GM23248 (cell line): ENCODE measurements at regions not wholly inside any gene's neighbourhood (a gene's known extent, or its start where the extent isn't known, plus 50 kb on each side); places are given as distances from the start of the nearest gene placed in this dataset.
"Not testable (repeated sequence)": the region's sequence is repeated elsewhere in the genome, so short reads cannot be mapped to it uniquely, and the experiment has no call there.

Experiments used
- DNase-seq: peaks from one replicate; pipeline ENCODE4 v3.0.0-alpha.2; 2015
- H2AFZ ChIP-seq: fragments of 200-600 bp; sonication (generic); 2 replicates; pipeline ENCODE4 v1.6.1; 2016; ENCODE audit warnings: antibody characterized with exemption
- H3F3A ChIP-seq: fragments of 200-600 bp; sonication (generic); 2 replicates; pipeline ENCODE4 v1.6.1; 2016; ENCODE audit warnings: mild to moderate bottlenecking, antibody characterized with exemption, mixed run types; ENCODE audit not compliant: insufficient read depth
- H3K27ac ChIP-seq: fragments of 200-600 bp; sonication (generic); 2 replicates; pipeline ENCODE4 v1.5.1; 2016; ENCODE audit warnings: mild to moderate bottlenecking
- H3K27me3 ChIP-seq: fragments of 200-600 bp; sonication (generic); replicated peaks from 2 replicates; pipeline ENCODE4 v1.6.1; 2016; ENCODE audit warnings: mild to moderate bottlenecking; ENCODE audit not compliant: insufficient read depth
- H3K36me3 ChIP-seq: fragments of 200-600 bp; sonication (generic); 2 replicates; pipeline ENCODE4 v1.6.1; 2016; ENCODE audit warnings: low read depth, mild to moderate bottlenecking
- H3K4me1 ChIP-seq: fragments of 200-600 bp; sonication (generic); 2 replicates; pipeline ENCODE4 v1.6.1; 2016; ENCODE audit warnings: mild to moderate bottlenecking; ENCODE audit not compliant: insufficient read depth
- H3K4me2 ChIP-seq: fragments of 200-600 bp; sonication (generic); one replicate; pipeline ENCODE4 v1.6.1; 2016; ENCODE audit warnings: mild to moderate bottlenecking; ENCODE audit not compliant: unreplicated experiment
- H3K4me3 ChIP-seq: fragments of 200-600 bp; sonication (generic); 2 replicates; pipeline ENCODE4 v1.5.1; 2016; ENCODE audit warnings: mild to moderate bottlenecking
- H3K79me2 ChIP-seq: fragments of 200-600 bp; sonication (generic); 2 replicates; pipeline ENCODE4 v1.6.1; 2016; ENCODE audit warnings: mild to moderate bottlenecking; ENCODE audit not compliant: insufficient read depth
- H3K9ac ChIP-seq: fragments of 200-600 bp; sonication (generic); 2 replicates; pipeline ENCODE4 v1.6.1; 2016; ENCODE audit warnings: mild to moderate bottlenecking
- H3K9me2 ChIP-seq: fragments of 200-600 bp; sonication (generic); 2 replicates; pipeline ENCODE4 v1.6.1; 2016; ENCODE audit warnings: mixed run types, mild to moderate bottlenecking, moderate library complexity; ENCODE audit not compliant: insufficient read depth
- H3K9me3 ChIP-seq: fragments of 200-600 bp; sonication (generic); one replicate; pipeline ENCODE4 v1.6.1; 2017; ENCODE audit warnings: low read depth
- H4K20me1 ChIP-seq: fragments of 200-600 bp; sonication (generic); 2 replicates; pipeline ENCODE4 v1.6.0; 2016; ENCODE audit not compliant: insufficient read depth
- EZH2 ChIP-seq: fragments of 200-600 bp; sonication (generic); IDR thresholded peaks from 2 replicates; pipeline ENCODE4 v1.6.1; 2018; ENCODE audit warnings: antibody characterized with exemption, mild to moderate bottlenecking; ENCODE audit not compliant: insufficient read depth, poor library complexity, severe bottlenecking
- EZH2phosphoT487 ChIP-seq: fragments of 200-600 bp; sonication (generic); IDR thresholded peaks from 2 replicates; pipeline ENCODE4 v1.6.1; 2018; ENCODE audit warnings: antibody characterized with exemption, moderate library complexity, mild to moderate bottlenecking, low read depth; ENCODE audit not compliant: insufficient read depth
- WGBS, 2 experiments: methylation state at CpG; one replicate each; pipeline ENCODE4 v1.1.6; 2015 to 2017; ENCODE audit warnings: low lambda C conversion rate in 2 of 2, low coverage in 1 of 2; ENCODE audit errors: missing lambda C conversion rate in 2 of 2; 5-methylcytosine and 5-hydroxymethylcytosine counted together
- in situ Hi-C: fragments of 300-500 bp; cut with MboI; formaldehyde crosslinking; loops from 2 replicates; pipeline ENCODE4 v1.15.0; 2020

GRCh38 chr11:98507208-98507607 is 513.5 kb upstream of the CNTN5 start:
- Histone ChIP-seq H3K36me3 (no peaks in the 10 kb centered on the region), H2AFZ (no peak overlapping the region), H3K27ac (no peak overlapping the region), H3K9me2 (no peaks in the 10 kb centered on the region), H3K27me3 (no peaks in the 10 kb centered on the region), H4K20me1 (no peaks in the 10 kb centered on the region), H3F3A (no peaks in the 10 kb centered on the region), H3K4me1 (no peaks in the 10 kb centered on the region), H3K9me3 (peaks cover 6% of the 10 kb centered on the region), H3K9ac (no peak overlapping the region), H3K79me2 (no peaks in the 10 kb centered on the region), H3K4me3 (no peak overlapping the region), H3K4me2 (no peak overlapping the region)
- no peak for DNase-seq
- TF ChIP-seq EZH2phosphoT487 (no peak), EZH2 (no peak)
- in situ Hi-C loops = no loop called here

GRCh38 chr11:98512938-98513337 is 507.8 kb upstream of the CNTN5 start:
- Histone ChIP-seq H2AFZ (no peak overlapping the region), H3K4me3 (no peak overlapping the region), H3K9ac (no peak overlapping the region), H3K79me2 (no peaks in the 10 kb centered on the region), H3K9me2 (no peaks in the 10 kb centered on the region), H3K4me2 (no peak overlapping the region), H3K36me3 (no peaks in the 10 kb centered on the region), H4K20me1 (no peaks in the 10 kb centered on the region), H3F3A (no peaks in the 10 kb centered on the region), H3K27ac (no peak overlapping the region), H3K4me1 (no peaks in the 10 kb centered on the region), H3K9me3 (no peaks in the 10 kb centered on the region), H3K27me3 (no peaks in the 10 kb centered on the region)
- DNase-seq = no peak
- TF ChIP-seq EZH2phosphoT487 (no peak), EZH2 (no peak)
- in situ Hi-C loops = no loop called here

- WGBS, 2 experiments = 0% methylated on average over 1 of the region's 1 CpG
- H3K4me2 ChIP-seq = no peak overlapping the region
- H3F3A ChIP-seq = no peaks in the 10 kb centered on the region
- no peak overlapping the region for H3K9ac ChIP-seq
- H3K4me3 ChIP-seq = no peak overlapping the region
- no peaks in the 10 kb centered on the region for H3K4me1 ChIP-seq
- in situ Hi-C loops = no loop called here
- no peaks in the 10 kb centered on the region for H3K36me3 ChIP-seq
- no peak overlapping the region for H3K27ac ChIP-seq
- H4K20me1 ChIP-seq = no peaks in the 10 kb centered on the region
- no peak for DNase-seq
- TF ChIP-seq EZH2 = no peak
- no peak overlapping the region for H2AFZ ChIP-seq
- H3K9me2 ChIP-seq = no peaks in the 10 kb centered on the region
- H3K79me2 ChIP-seq = no peaks in the 10 kb centered on the region
- no peaks in the 10 kb centered on the region for H3K9me3 ChIP-seq
- H3K27me3 ChIP-seq = no peaks in the 10 kb centered on the region
These were observed 489.2 kb upstream of the CNTN5 start for GRCh38 chr11:98531576-98531975.

- Histone ChIP-seq H3K9ac (no peak overlapping the region), H3K79me2 (no peaks in the 10 kb centered on the region), H2AFZ (no peak overlapping the region), H3K4me3 (no peak overlapping the region), H3K4me1 (no peaks in the 10 kb centered on the region), H3K27ac (no peak overlapping the region), H4K20me1 (no peaks in the 10 kb centered on the region), H3K9me3 (no peaks in the 10 kb centered on the region), H3F3A (no peaks in the 10 kb centered on the region), H3K36me3 (no peaks in the 10 kb centered on the region), H3K27me3 (no peaks in the 10 kb centered on the region), H3K9me2 (no peaks in the 10 kb centered on the region), H3K4me2 (no peak overlapping the region)
- no peak for DNase-seq
- in situ Hi-C loops = no loop called here
- TF ChIP-seq EZH2phosphoT487 (no peak), EZH2 (no peak)
- 4 to 5% methylated on average over 1 of the region's 1 CpG for WGBS, 2 experiments
These were observed 484.7 kb upstream of the CNTN5 start for GRCh38 chr11:98536023-98536422.

GRCh38 chr11:98538358-98538757 is 482.4 kb upstream of the CNTN5 start:
- H3K4me3 ChIP-seq, H2AFZ ChIP-seq, H3K9me3 ChIP-seq, H3K36me3 ChIP-seq, in situ Hi-C loops, DNase-seq, H3K27ac ChIP-seq, H3F3A ChIP-seq, H3K9me2 ChIP-seq, H3K4me1 ChIP-seq, H3K9ac ChIP-seq, H3K4me2 ChIP-seq, H3K27me3 ChIP-seq, H4K20me1 ChIP-seq, H3K79me2 ChIP-seq: not testable (repeated sequence)
- WGBS, 2 experiments = 42 to 51% methylated on average over 7 of the region's 7 CpGs
